HEK293 (cell line): ENCODE measurements at regions not wholly inside any gene's neighbourhood (a gene's known extent, or its start where the extent isn't known, plus 50 kb on each side); places are given as distances from the start of the nearest gene placed in this dataset.
A peak's percentile ranks its signal among the peaks of the same experiment; 100 is the strongest.

Source experiments
- CTCF ChIA-PET: fragments of 350-600 bp; formaldehyde crosslinking; extraction: SDS; loops from one replicate; lab custom pipeline; 2021; ENCODE audit warnings: antibody characterized with exemption; lab: Yijun Ruan, JAX
- POLR2A ChIA-PET: fragments of 300-600 bp; formaldehyde crosslinking; extraction: SDS; loops from one replicate; lab custom pipeline; 2020; ENCODE audit warnings: antibody characterized with exemption, inconsistent platforms; lab: Yijun Ruan, JAX
- H3K27ac ChIP-seq: fragments of 200-500 bp; sonication (Bioruptor generic); 2 replicates; pipeline ENCODE4 v1.5.1; 2014; ENCODE audit warnings: low read depth, low read length, control low read depth, inconsistent platforms; ENCODE audit errors: extremely low read depth
- H3K36me3 ChIP-seq, 2 experiments: fragments of 200-500 bp in 1 of 2; sonication (Bioruptor generic) in 1 of 2; 1 replicate in 1 of 2; 2 replicates in 1 of 2; pipeline ENCODE4 v1.5.1; 2014 to 2017; ENCODE audit warnings: inconsistent platforms in 2 of 2, low read length in 2 of 2; ENCODE audit not compliant: control insufficient read depth in 2 of 2, insufficient read depth in 1 of 2
- H3K4me1 ChIP-seq: fragments of 200-500 bp; sonication (Bioruptor generic); 2 replicates; pipeline ENCODE4 v1.5.1; 2014; ENCODE audit warnings: mild to moderate bottlenecking, low read length, inconsistent platforms; ENCODE audit not compliant: control insufficient read depth, insufficient read depth
- H3K4me3 ChIP-seq: 2 replicates; pipeline ENCODE4 v1.5.1; 2011; ENCODE audit warnings: low read depth, mild to moderate bottlenecking, control low read depth, low read length, moderate library complexity
- H3K9me3 ChIP-seq: fragments of 200-500 bp; sonication (Bioruptor generic); 2 replicates; pipeline ENCODE4 v1.5.1; 2014; ENCODE audit warnings: low read depth, low read length, inconsistent platforms; ENCODE audit not compliant: control insufficient read depth, insufficient read depth
- CTCF ChIP-seq: fragments of 450-650 bp; formaldehyde crosslinking; IDR thresholded peaks from 2 replicates; pipeline ENCODE4 v1.5.1; 2016; ENCODE audit warnings: missing biosample characterization, missing genetic modification characterization
- EGR2 ChIP-seq: fragments of 450-650 bp; formaldehyde crosslinking; IDR thresholded peaks from 2 replicates; pipeline ENCODE4 v1.5.1; 2016; ENCODE audit warnings: low read depth, missing biosample characterization, missing genetic modification characterization
- KLF10 ChIP-seq: fragments of 450-650 bp; IDR thresholded peaks from 2 replicates; pipeline ENCODE4 v1.5.1; 2018; ENCODE audit warnings: missing biosample characterization, mild to moderate bottlenecking, missing genetic modification characterization
- KLF7 ChIP-seq: fragments of 450-650 bp; formaldehyde crosslinking; IDR thresholded peaks from 2 replicates; pipeline ENCODE4 v1.5.1; 2016; ENCODE audit warnings: missing biosample characterization, missing genetic modification characterization, borderline replicate concordance
- SP3 ChIP-seq: fragments of 450-650 bp; formaldehyde crosslinking; IDR thresholded peaks from 2 replicates; pipeline ENCODE4 v1.5.1; 2016; ENCODE audit warnings: missing biosample characterization, missing genetic modification characterization
- ZFHX2 ChIP-seq: fragments of 450-650 bp; formaldehyde crosslinking; conservative IDR thresholded peaks from 2 replicates; pipeline ENCODE4 v1.5.1; 2016; ENCODE audit warnings: missing biosample characterization, missing genetic modification characterization
- ZNF121 ChIP-seq: fragments of 450-650 bp; formaldehyde crosslinking; IDR thresholded peaks from 2 replicates; pipeline ENCODE4 v1.5.1; 2016; ENCODE audit warnings: missing biosample characterization, missing genetic modification characterization
- ZNF140 ChIP-seq: fragments of 450-650 bp; formaldehyde crosslinking; IDR thresholded peaks from 2 replicates; pipeline ENCODE4 v1.5.1; 2016; ENCODE audit warnings: missing biosample characterization, missing genetic modification characterization
- ZNF239 ChIP-seq: fragments of 450-650 bp; formaldehyde crosslinking; IDR thresholded peaks from 2 replicates; pipeline ENCODE4 v1.5.1; 2016; ENCODE audit warnings: missing biosample characterization, missing genetic modification characterization
- ZNF302 ChIP-seq: fragments of 450-650 bp; formaldehyde crosslinking; IDR thresholded peaks from 2 replicates; pipeline ENCODE4 v1.5.1; 2016; ENCODE audit warnings: missing biosample characterization, missing genetic modification characterization, low read depth
- ZNF341 ChIP-seq: fragments of 450-650 bp; formaldehyde crosslinking; IDR thresholded peaks from 2 replicates; pipeline ENCODE4; 2016; ENCODE audit warnings: low read depth, missing biosample characterization, missing genetic modification characterization
- ZNF404 ChIP-seq: fragments of 450-650 bp; formaldehyde crosslinking; IDR thresholded peaks from 2 replicates; pipeline ENCODE4 v1.5.1; 2017; ENCODE audit warnings: missing biosample characterization, missing genetic modification characterization
- ZNF426 ChIP-seq: fragments of 450-650 bp; formaldehyde crosslinking; IDR thresholded peaks from 2 replicates; pipeline ENCODE4 v1.5.1; 2017; ENCODE audit warnings: missing biosample characterization, missing genetic modification characterization, mild to moderate bottlenecking, inconsistent platforms, moderate library complexity
- ZNF549 ChIP-seq: fragments of 450-650 bp; IDR thresholded peaks from 2 replicates; pipeline ENCODE4 v1.5.1; 2018; ENCODE audit warnings: missing biosample characterization, missing genetic modification characterization, mild to moderate bottlenecking, inconsistent platforms, moderate library complexity
- ZNF558 ChIP-seq: fragments of 450-650 bp; formaldehyde crosslinking; IDR thresholded peaks from 2 replicates; pipeline ENCODE4 v1.5.1; 2016; ENCODE audit warnings: missing biosample characterization, missing genetic modification characterization
- ZNF623 ChIP-seq: fragments of 450-650 bp; formaldehyde crosslinking; IDR thresholded peaks from 2 replicates; pipeline ENCODE4 v1.5.1; 2016; ENCODE audit warnings: missing biosample characterization, missing genetic modification characterization
- ZNF830 ChIP-seq: fragments of 450-650 bp; IDR thresholded peaks from 2 replicates; pipeline ENCODE4 v1.5.0; 2018; ENCODE audit warnings: missing biosample characterization, missing genetic modification characterization, low read depth, mild to moderate bottlenecking, moderate library complexity
- TF ChIP-seq, protein P1 (sequence below): fragments of 450-650 bp; formaldehyde crosslinking; IDR thresholded peaks from 2 replicates; pipeline ENCODE4 v1.5.1; 2016; ENCODE audit warnings: missing biosample characterization, missing genetic modification characterization, low read depth
- TF ChIP-seq, protein P2 (sequence below): fragments of 450-650 bp; formaldehyde crosslinking; IDR thresholded peaks from 2 replicates; pipeline ENCODE4 v1.5.1; 2016; ENCODE audit warnings: missing biosample characterization, missing genetic modification characterization
- TF ChIP-seq, protein P3 (sequence below): fragments of 450-650 bp; formaldehyde crosslinking; IDR thresholded peaks from 2 replicates; pipeline ENCODE4 v1.5.0; 2017; ENCODE audit warnings: missing biosample characterization, missing genetic modification characterization, borderline replicate concordance

- H3K4me1 ChIP-seq, result no peaks in the 10 kb centered on the region
These were observed 295.1 kb downstream of the SIPA1L2 start for GRCh38 chr1:232334811-232335210.

GRCh38 chr1:232334246-232334645, 295.7 kb downstream of the SIPA1L2 start:
- Histone ChIP-seq H3K4me3 (no peak overlapping the region), H3K4me1 (no peaks in the 10 kb centered on the region), H3K27ac (no peak overlapping the region), H3K9me3 (no peaks in the 10 kb centered on the region), H3K36me3 (no peaks in the 10 kb centered on the region)
- ChIA-PET CTCF (no interaction called here), POLR2A (no interaction called here)
- TF ChIP-seq, protein P1, sequence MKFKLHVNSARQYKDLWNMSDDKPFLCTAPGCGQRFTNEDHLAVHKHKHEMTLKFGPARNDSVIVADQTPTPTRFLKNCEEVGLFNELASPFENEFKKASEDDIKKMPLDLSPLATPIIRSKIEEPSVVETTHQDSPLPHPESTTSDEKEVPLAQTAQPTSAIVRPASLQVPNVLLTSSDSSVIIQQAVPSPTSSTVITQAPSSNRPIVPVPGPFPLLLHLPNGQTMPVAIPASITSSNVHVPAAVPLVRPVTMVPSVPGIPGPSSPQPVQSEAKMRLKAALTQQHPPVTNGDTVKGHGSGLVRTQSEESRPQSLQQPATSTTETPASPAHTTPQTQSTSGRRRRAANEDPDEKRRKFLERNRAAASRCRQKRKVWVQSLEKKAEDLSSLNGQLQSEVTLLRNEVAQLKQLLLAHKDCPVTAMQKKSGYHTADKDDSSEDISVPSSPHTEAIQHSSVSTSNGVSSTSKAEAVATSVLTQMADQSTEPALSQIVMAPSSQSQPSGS, result peak; percentile 53; the same call in 1 of the 2 replicates
- no peak for TF ChIP-seq ZNF121 (tag by site-specific recombination)
- TF ChIP-seq ZNF140 (tag by site-specific recombination), result 0 out of 2 replicates have a peak, but pooled peaks have one; percentile 26
- no peak for TF ChIP-seq ZNF549 (tag by site-specific recombination)
- no peak for TF ChIP-seq ZNF404 (tag by site-specific recombination)
- TF ChIP-seq KLF10 (tag by site-specific recombination), result no peak
- TF ChIP-seq ZNF239 (tag by site-specific recombination), result no peak
- no peak for TF ChIP-seq ZNF341 (tag by site-specific recombination)
- 0 out of 2 replicates have a peak, but pooled peaks have one; percentile 6 for TF ChIP-seq ZNF302 (tag by site-specific recombination)
- TF ChIP-seq ZNF558 (tag by site-specific recombination), result no peak
- TF ChIP-seq ZNF830 (tag by site-specific recombination), result no peak
- no peak for TF ChIP-seq CTCF (tag by site-specific recombination)

More at GRCh38 chr1:232334811-232335210, 295.1 kb downstream of the SIPA1L2 start:
- Histone ChIP-seq H3K9me3 (no peaks in the 10 kb centered on the region), H3K4me3 (no peak overlapping the region), H3K36me3 (no peaks in the 10 kb centered on the region), H3K27ac (no peak overlapping the region)
- CTCF ChIA-PET, result interaction anchor here (0.8 kb wide), 1 partner anchor 578 kb away, joined by 3 read pairs; no protein-coding TSS in a partner anchor
- TF ChIP-seq ZFHX2 (tag by site-specific recombination), result 0 out of 2 replicates have a peak, but pooled peaks have one; percentile 5
- TF ChIP-seq ZNF623 (tag by site-specific recombination), result 0 out of 2 replicates have a peak, but pooled peaks have one; percentile 26
- 0 out of 2 replicates have a peak, but pooled peaks have one; percentile 27 for TF ChIP-seq EGR2 (tag by site-specific recombination)
- TF ChIP-seq, protein P2, sequence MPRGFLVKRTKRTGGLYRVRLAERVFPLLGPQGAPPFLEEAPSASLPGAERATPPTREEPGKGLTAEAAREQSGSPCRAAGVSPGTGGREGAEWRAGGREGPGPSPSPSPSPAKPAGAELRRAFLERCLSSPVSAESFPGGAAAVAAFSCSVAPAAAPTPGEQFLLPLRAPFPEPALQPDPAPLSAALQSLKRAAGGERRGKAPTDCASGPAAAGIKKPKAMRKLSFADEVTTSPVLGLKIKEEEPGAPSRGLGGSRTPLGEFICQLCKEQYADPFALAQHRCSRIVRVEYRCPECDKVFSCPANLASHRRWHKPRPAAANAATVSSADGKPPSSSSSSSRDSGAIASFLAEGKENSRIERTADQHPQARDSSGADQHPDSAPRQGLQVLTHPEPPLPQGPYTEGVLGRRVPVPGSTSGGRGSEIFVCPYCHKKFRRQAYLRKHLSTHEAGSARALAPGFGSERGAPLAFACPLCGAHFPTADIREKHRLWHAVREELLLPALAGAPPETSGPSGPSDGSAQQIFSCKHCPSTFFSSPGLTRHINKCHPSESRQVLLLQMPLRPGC, result no peak
- POLR2A ChIA-PET, result no interaction called here

GRCh38 chr1:232333419-232333767, 296.5 kb downstream of the SIPA1L2 start:
- Histone ChIP-seq H3K4me1 (no peaks in the 10 kb centered on the region), H3K9me3 (no peaks in the 10 kb centered on the region), H3K4me3 (no peak overlapping the region), H3K36me3 (no peaks in the 10 kb centered on the region), H3K27ac (no peak overlapping the region)
- ChIA-PET CTCF (no interaction called here), POLR2A (no interaction called here)
- no peak for TF ChIP-seq KLF7 (tag by site-specific recombination)
- TF ChIP-seq ZNF426, result no peak
- TF ChIP-seq SP3 (tag by site-specific recombination), result no peak
- TF ChIP-seq, protein P3, sequence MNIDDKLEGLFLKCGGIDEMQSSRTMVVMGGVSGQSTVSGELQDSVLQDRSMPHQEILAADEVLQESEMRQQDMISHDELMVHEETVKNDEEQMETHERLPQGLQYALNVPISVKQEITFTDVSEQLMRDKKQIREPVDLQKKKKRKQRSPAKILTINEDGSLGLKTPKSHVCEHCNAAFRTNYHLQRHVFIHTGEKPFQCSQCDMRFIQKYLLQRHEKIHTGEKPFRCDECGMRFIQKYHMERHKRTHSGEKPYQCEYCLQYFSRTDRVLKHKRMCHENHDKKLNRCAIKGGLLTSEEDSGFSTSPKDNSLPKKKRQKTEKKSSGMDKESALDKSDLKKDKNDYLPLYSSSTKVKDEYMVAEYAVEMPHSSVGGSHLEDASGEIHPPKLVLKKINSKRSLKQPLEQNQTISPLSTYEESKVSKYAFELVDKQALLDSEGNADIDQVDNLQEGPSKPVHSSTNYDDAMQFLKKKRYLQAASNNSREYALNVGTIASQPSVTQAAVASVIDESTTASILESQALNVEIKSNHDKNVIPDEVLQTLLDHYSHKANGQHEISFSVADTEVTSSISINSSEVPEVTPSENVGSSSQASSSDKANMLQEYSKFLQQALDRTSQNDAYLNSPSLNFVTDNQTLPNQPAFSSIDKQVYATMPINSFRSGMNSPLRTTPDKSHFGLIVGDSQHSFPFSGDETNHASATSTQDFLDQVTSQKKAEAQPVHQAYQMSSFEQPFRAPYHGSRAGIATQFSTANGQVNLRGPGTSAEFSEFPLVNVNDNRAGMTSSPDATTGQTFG (tag by site-specific recombination), result no peak
